NOMO-1 treated with dmso at 0.1 percent for 144 hours (cell line): ENCODE measurements at regions not wholly inside any gene's neighbourhood (a gene's known extent, or its start where the extent isn't known, plus 50 kb on each side); places are given as distances from the start of the nearest gene placed in this dataset.
"Not testable (repeated sequence)": the region's sequence is repeated elsewhere in the genome, so short reads cannot be mapped to it uniquely, and the experiment has no call there.

Source experiments
- DNase-seq: peaks from one replicate; lab custom pipeline; 2025; ENCODE audit not compliant: unreplicated experiment; lab: John Stamatoyannopoulos, UW

- DNase-seq: no peak
These were observed 863.9 kb upstream of the MANEA start for GRCh38 chr6:94713446-94713845.

- DNase-seq: no peak
These were observed 878.6 kb upstream of the MANEA start for GRCh38 chr6:94698773-94699172.

- not testable (repeated sequence) for DNase-seq
These were observed 890.1 kb upstream of the MANEA start for GRCh38 chr6:94687255-94687654.

GRCh38 chr6:94683409-94683808 lies 893.9 kb upstream of the MANEA start:
- no peak for DNase-seq

- no peak for DNase-seq
These were observed 896.6 kb upstream of the MANEA start for GRCh38 chr6:94680669-94681212.

- DNase-seq: no peak
These were observed 904.1 kb upstream of the MANEA start for GRCh38 chr6:94673251-94673650.

GRCh38 chr6:94670017-94670416 lies 907.3 kb upstream of the MANEA start:
- no peak for DNase-seq

- no peak for DNase-seq
These were observed 908.5 kb upstream of the MANEA start for GRCh38 chr6:94668876-94669275.

- no peak for DNase-seq
These were observed 918.4 kb upstream of the MANEA start for GRCh38 chr6:94658929-94659328.

GRCh38 chr6:94651239-94651638 lies 926.1 kb upstream of the MANEA start:
- no peak for DNase-seq

- no peak for DNase-seq
These were observed 932.1 kb upstream of the MANEA start for GRCh38 chr6:94645191-94645590.

GRCh38 chr6:94639564-94639963 lies 937.8 kb upstream of the MANEA start:
- DNase-seq: no peak

GRCh38 chr6:94636780-94637385 lies 940.5 kb upstream of the MANEA start:
- DNase-seq: no peak

- no peak for DNase-seq
These were observed 953.7 kb upstream of the MANEA start for GRCh38 chr6:94623586-94623985.

GRCh38 chr6:94622783-94623182 lies 954.6 kb upstream of the MANEA start:
- no peak for DNase-seq

- no peak for DNase-seq
These were observed 976.7 kb upstream of the MANEA start for GRCh38 chr6:94600636-94601035.

GRCh38 chr6:94597487-94597886 lies 979.8 kb upstream of the MANEA start:
- DNase-seq: no peak

- DNase-seq: no peak
These were observed 986.9 kb upstream of the MANEA start for GRCh38 chr6:94590416-94590815.

- DNase-seq: no peak
These were observed 989.0 kb upstream of the MANEA start for GRCh38 chr6:94588301-94588700.

- DNase-seq: no peak
These were observed 993.1 kb upstream of the MANEA start for GRCh38 chr6:94584211-94584610.

GRCh38 chr6:94570581-94570980 lies 1006.8 kb upstream of the MANEA start:
- no peak for DNase-seq

GRCh38 chr6:94562846-94563245 lies 1014.5 kb upstream of the MANEA start:
- no peak for DNase-seq

GRCh38 chr6:94559829-94560537 lies 1017.4 kb upstream of the MANEA start:
- no peak for DNase-seq
